ENCODE measurements at regions not wholly inside any gene's neighbourhood (a gene's known extent, or its start where the extent isn't known, plus 50 kb on each side); places are given as distances from the start of the nearest gene placed in this dataset.

DNA sequence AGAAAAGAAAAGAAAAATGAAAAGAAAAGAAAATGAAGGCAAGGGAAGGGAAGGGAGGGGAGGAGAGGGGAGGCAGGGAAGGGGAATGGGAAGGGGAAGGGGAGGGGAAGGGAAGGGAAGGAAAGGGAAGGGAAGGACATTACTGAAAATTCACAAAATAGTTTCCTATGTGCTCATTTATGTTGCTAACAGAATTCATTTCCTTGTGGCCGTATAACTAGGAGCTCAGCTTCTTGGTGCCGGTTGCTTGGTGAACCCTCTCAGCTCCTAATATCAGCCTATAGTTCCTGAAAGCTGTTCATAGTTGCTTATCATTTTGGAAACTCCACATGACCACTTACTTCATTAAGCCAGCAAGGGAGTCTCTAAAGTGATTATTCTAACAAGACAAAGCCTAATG, 379.8 kb upstream of the TMEFF2 start:
- TF ChIP-seq GATA2 (IDR thresholded peaks at IDR 0.05; ENCODE audit: insufficient read depth, insufficient read length, low read depth, low read length) (no peak), POLR2A (IDR thresholded peaks at IDR 0.05; ENCODE audit: low read depth, low read length) (no peak), EZH2 (IDR thresholded peaks at IDR 0.05; ENCODE audit: borderline replicate concordance, low read depth, low read length, severe bottlenecking) (no peak), POLR2AphosphoS5 (IDR thresholded peaks at IDR 0.05; ENCODE audit: insufficient read depth, low read depth, low read length) (no peak), FOS (IDR thresholded peaks at IDR 0.05; ENCODE audit: borderline replicate concordance, insufficient read depth, low read length) (no peak)
- TF ChIP-seq, protein P1, sequence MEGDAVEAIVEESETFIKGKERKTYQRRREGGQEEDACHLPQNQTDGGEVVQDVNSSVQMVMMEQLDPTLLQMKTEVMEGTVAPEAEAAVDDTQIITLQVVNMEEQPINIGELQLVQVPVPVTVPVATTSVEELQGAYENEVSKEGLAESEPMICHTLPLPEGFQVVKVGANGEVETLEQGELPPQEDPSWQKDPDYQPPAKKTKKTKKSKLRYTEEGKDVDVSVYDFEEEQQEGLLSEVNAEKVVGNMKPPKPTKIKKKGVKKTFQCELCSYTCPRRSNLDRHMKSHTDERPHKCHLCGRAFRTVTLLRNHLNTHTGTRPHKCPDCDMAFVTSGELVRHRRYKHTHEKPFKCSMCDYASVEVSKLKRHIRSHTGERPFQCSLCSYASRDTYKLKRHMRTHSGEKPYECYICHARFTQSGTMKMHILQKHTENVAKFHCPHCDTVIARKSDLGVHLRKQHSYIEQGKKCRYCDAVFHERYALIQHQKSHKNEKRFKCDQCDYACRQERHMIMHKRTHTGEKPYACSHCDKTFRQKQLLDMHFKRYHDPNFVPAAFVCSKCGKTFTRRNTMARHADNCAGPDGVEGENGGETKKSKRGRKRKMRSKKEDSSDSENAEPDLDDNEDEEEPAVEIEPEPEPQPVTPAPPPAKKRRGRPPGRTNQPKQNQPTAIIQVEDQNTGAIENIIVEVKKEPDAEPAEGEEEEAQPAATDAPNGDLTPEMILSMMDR (IDR thresholded peaks at IDR 0.05; ENCODE audit: extremely low read depth in 1 of 2, insufficient read depth in 1 of 2, low read depth in 1 of 2, low read length in 2 of 2): no peak

Data from endothelial cell of umbilical vein (primary cell).